ENCODE measurements at regions not wholly inside any gene's neighbourhood (a gene's known extent, or its start where the extent isn't known, plus 50 kb on each side); places are given as distances from the start of the nearest gene placed in this dataset.
A peak's percentile ranks its signal among the peaks of the same experiment; 100 is the strongest.

DNA sequence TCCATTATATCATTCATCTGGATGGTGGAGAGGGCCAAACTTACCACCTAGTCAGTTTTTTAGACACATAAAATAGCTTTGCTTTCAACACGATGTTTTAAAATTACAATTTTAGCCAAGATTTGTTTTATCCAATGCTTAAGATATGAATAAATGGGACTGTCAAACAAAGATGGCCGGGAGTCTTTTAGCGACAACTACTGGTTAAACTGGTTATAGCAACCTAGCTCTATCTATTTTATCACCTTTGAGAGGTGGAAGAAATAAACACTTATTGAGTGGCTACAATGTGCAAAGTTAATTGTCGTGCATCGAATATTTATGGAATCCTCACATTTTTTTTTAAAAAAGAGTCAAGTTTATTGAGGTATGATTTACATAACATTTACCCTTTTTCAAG is 279.8 kb downstream of the MIAT start:
- H3K4me1 ChIP-seq (ENCODE audit: control insufficient read depth in 2 of 2, insufficient read depth in 1 of 2, low read depth in 1 of 2, low read length in 2 of 2) = peaks cover 0 to 7% of the 10 kb centered on the region in 2 donors
- no CpG with 5 or more reads among the region's 5 CpGs for WGBS, 2 donors (ENCODE audit: extremely low coverage in 2 of 2, insufficient read length in 2 of 2, insufficient replicate concordance in 1 of 2)
- H4K91ac ChIP-seq (ENCODE audit: low read depth, low read length, poor library complexity) = no peak overlapping the region
- no peaks in the 10 kb centered on the region for H3K27me3 ChIP-seq (ENCODE audit: control insufficient read depth in 3 of 3, insufficient read depth in 3 of 3, low read depth in 1 of 3, low read length in 3 of 3)
- no peak overlapping the region for H2BK5ac ChIP-seq (ENCODE audit: low read length)
- no peak for DNase-seq (ENCODE audit: low spot score)
- H3K23ac ChIP-seq (ENCODE audit: low read depth, low read length, poor library complexity) = no peak overlapping the region
- H2AK5ac ChIP-seq (ENCODE audit: low read depth, low read length) = no peak overlapping the region
- H3K9ac ChIP-seq (ENCODE audit: low read depth, low read length, poor library complexity) = no peak overlapping the region
- no peak overlapping the region for H4K8ac ChIP-seq (ENCODE audit: low read depth, low read length)
- no peak overlapping the region for H3K4me2 ChIP-seq (ENCODE audit: insufficient read depth, low read length, poor library complexity, severe bottlenecking)
- H3K9me3 ChIP-seq (replicated peaks in 1 of 2; ENCODE audit: control insufficient read depth in 2 of 2, insufficient read depth in 1 of 2, low read depth in 1 of 2, low read length in 2 of 2) = peaks cover 0 to 10% of the 10 kb centered on the region in 2 donors
- no peak overlapping the region for H3K4ac ChIP-seq (ENCODE audit: low read length)
- H2BK120ac ChIP-seq (ENCODE audit: low read depth, low read length) = no peak overlapping the region
- H3K4me3 ChIP-seq (ENCODE audit: low read length in 2 of 2) = no peak overlapping the region
- no peak overlapping the region for H2BK15ac ChIP-seq (ENCODE audit: low read length)
- no peak overlapping the region for H3K14ac ChIP-seq (ENCODE audit: low read length)
- H3K27ac ChIP-seq (replicated peaks; ENCODE audit: low read length) = no peak overlapping the region
- no peak overlapping the region for H2AFZ ChIP-seq (ENCODE audit: low read length)
- no peaks in the 10 kb centered on the region for H3K79me1 ChIP-seq (ENCODE audit: low read depth, low read length)
- no peak overlapping the region for H3K18ac ChIP-seq (ENCODE audit: low read length)
- H2BK12ac ChIP-seq (ENCODE audit: low read length) = no peak overlapping the region
- no peaks in the 10 kb centered on the region for H3K36me3 ChIP-seq (replicated peaks in 1 of 2; ENCODE audit: control insufficient read depth in 2 of 2, insufficient read depth in 2 of 2, low read length in 2 of 2)

DNA sequence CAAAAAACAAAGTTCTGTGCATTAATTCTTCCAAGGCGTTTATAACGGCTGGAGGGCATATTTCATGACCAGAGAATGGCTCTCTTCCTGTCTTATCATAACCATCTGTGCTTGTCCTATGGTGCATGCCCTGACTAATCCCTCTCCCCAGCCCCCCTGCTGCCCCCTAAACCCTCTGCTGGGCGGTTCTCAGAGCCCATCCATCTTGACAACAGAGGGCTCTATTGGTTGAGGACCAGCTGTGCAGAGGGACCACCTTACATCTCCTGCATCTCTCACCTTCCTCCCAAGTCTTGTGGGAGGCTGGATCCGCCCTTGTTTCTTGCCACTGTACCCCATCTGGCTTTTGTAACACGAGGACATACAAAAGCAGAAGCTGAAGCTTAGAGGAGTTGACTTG is 282.1 kb downstream of the MIAT start:
- Histone ChIP-seq H3K4ac (ENCODE audit: low read length) (no peak overlapping the region), H3K27ac (replicated peaks; ENCODE audit: low read length) (no peak overlapping the region), H3K4me2 (ENCODE audit: insufficient read depth, low read length, poor library complexity, severe bottlenecking) (no peak overlapping the region), H3K27me3 (ENCODE audit: control insufficient read depth in 3 of 3, insufficient read depth in 3 of 3, low read depth in 1 of 3, low read length in 3 of 3) (no peaks in the 10 kb centered on the region), H3K36me3 (replicated peaks in 1 of 2; ENCODE audit: control insufficient read depth in 2 of 2, insufficient read depth in 2 of 2, low read length in 2 of 2) (no peaks in the 10 kb centered on the region), H3K9ac (ENCODE audit: low read depth, low read length, poor library complexity) (no peak overlapping the region), H2BK5ac (ENCODE audit: low read length) (no peak overlapping the region), H2BK15ac (ENCODE audit: low read length) (no peak overlapping the region), H2AK5ac (ENCODE audit: low read depth, low read length) (no peak overlapping the region), H3K18ac (ENCODE audit: low read length) (no peak overlapping the region), H2BK12ac (ENCODE audit: low read length) (no peak overlapping the region), H4K91ac (ENCODE audit: low read depth, low read length, poor library complexity) (no peak overlapping the region), H2AFZ (ENCODE audit: low read length) (no peak overlapping the region), H3K4me3 (ENCODE audit: low read length in 2 of 2) (no peak overlapping the region), H3K9me3 (replicated peaks in 1 of 2; ENCODE audit: control insufficient read depth in 2 of 2, insufficient read depth in 1 of 2, low read depth in 1 of 2, low read length in 2 of 2) (peaks cover 0 to 10% of the 10 kb centered on the region in 2 donors), H3K14ac (ENCODE audit: low read length) (no peak overlapping the region), H3K79me1 (ENCODE audit: low read depth, low read length) (no peaks in the 10 kb centered on the region), H4K8ac (ENCODE audit: low read depth, low read length) (no peak overlapping the region), H3K4me1 (ENCODE audit: control insufficient read depth in 2 of 2, insufficient read depth in 1 of 2, low read depth in 1 of 2, low read length in 2 of 2) (peaks cover 0 to 13% of the 10 kb centered on the region in 2 donors), H3K23ac (ENCODE audit: low read depth, low read length, poor library complexity) (no peak overlapping the region), H2BK120ac (ENCODE audit: low read depth, low read length) (no peak overlapping the region)
- no peak for DNase-seq (ENCODE audit: low spot score)
- no CpG with 5 or more reads among the region's 5 CpGs for WGBS, 2 donors (ENCODE audit: extremely low coverage in 2 of 2, insufficient read length in 2 of 2, insufficient replicate concordance in 1 of 2)

DNA sequence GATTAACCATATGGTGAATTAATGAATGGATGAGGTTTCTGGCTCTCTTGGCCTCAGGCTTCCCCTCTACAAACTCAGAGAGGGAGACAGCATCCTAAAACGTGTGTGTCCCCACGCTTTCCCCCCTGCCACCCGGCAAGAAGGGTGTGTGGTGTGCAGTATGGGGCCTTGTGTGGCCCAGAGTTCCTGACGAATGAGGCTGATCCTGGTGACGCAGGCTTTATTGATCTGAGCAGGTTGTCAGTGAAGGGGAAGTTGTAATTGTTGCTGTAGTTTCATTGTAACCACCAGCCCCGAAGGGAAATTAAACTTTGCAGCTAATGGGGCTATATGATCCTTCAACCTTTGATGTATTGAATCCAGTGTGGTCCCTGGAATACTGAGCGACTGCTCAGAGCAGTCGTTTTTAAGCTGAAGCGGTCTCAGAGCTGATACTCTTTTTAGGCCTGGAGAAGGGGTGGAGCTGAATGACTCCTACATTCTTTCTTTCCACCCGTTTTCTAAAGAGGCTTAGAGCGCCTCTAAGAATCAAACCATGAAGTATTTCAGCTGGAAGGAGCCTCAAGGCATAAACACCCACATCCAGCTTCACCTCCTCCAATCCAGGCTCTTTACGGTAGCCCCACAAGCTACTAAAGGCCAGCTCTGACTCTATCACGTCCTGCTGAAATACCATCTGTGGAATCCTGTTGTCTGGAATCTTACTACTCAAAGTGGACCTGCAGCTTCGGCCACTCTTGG is 284.7 kb downstream of the MIAT start:
- Histone ChIP-seq H2AK5ac (ENCODE audit: low read depth, low read length) (no peak overlapping the region), H3K27ac (replicated peaks; ENCODE audit: low read length) (peak overlapping the region; percentile 21)
- peak; percentile 35 for DNase-seq (ENCODE audit: low spot score)

DNA sequence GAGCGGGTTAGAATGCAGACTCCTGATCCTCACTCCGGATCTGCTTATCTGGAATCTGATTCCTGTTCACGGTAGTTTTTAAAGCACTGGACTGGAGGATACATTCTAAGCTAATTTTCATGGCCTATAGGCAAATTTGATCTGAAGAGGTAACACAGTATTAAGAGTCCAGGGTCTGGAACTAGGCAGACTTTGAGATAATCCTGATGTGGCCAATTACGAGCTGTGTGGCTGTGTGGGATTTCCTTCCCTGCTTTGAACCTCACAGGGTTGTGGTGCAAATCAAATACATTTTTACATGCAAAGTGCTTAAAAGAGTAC is 285.2 kb downstream of the MIAT start:
- H2BK15ac ChIP-seq (ENCODE audit: low read length) = no peak overlapping the region
- DNase-seq (ENCODE audit: low spot score) = no peak
- no peak overlapping the region for H3K4me2 ChIP-seq (ENCODE audit: insufficient read depth, low read length, poor library complexity, severe bottlenecking)
- H3K9me3 ChIP-seq (replicated peaks in 1 of 2; ENCODE audit: control insufficient read depth in 2 of 2, insufficient read depth in 1 of 2, low read depth in 1 of 2, low read length in 2 of 2) = peaks cover 0 to 2% of the 10 kb centered on the region in 2 donors
- H4K91ac ChIP-seq (ENCODE audit: low read depth, low read length, poor library complexity) = no peak overlapping the region
- no peaks in the 10 kb centered on the region for H3K36me3 ChIP-seq (replicated peaks in 1 of 2; ENCODE audit: control insufficient read depth in 2 of 2, insufficient read depth in 2 of 2, low read length in 2 of 2)
- no peak overlapping the region for H2AFZ ChIP-seq (ENCODE audit: low read length)
- H2BK5ac ChIP-seq (ENCODE audit: low read length) = no peak overlapping the region
- H3K4ac ChIP-seq (ENCODE audit: low read length) = no peak overlapping the region
- H3K4me1 ChIP-seq (ENCODE audit: control insufficient read depth in 2 of 2, insufficient read depth in 1 of 2, low read depth in 1 of 2, low read length in 2 of 2) = peaks cover 3 to 16% of the 10 kb centered on the region in 2 donors
- H3K23ac ChIP-seq (ENCODE audit: low read depth, low read length, poor library complexity) = no peak overlapping the region
- peak overlapping the region; percentile 21 for H3K27ac ChIP-seq (replicated peaks; ENCODE audit: low read length)
- no CpG with 5 or more reads among the region's 4 CpGs for WGBS, 2 donors (ENCODE audit: extremely low coverage in 2 of 2, insufficient read length in 2 of 2, insufficient replicate concordance in 1 of 2)
- no peak overlapping the region for H2BK12ac ChIP-seq (ENCODE audit: low read length)
- H3K4me3 ChIP-seq (ENCODE audit: low read length in 2 of 2) = no peak overlapping the region
- no peak overlapping the region for H3K14ac ChIP-seq (ENCODE audit: low read length)
- H3K27me3 ChIP-seq (ENCODE audit: control insufficient read depth in 3 of 3, insufficient read depth in 3 of 3, low read depth in 1 of 3, low read length in 3 of 3) = no peaks in the 10 kb centered on the region
- H3K18ac ChIP-seq (ENCODE audit: low read length) = peak overlapping the region; percentile 32
- no peak overlapping the region for H4K8ac ChIP-seq (ENCODE audit: low read depth, low read length)
- no peak overlapping the region for H2BK120ac ChIP-seq (ENCODE audit: low read depth, low read length)
- no peak overlapping the region for H3K9ac ChIP-seq (ENCODE audit: low read depth, low read length, poor library complexity)
- H3K79me1 ChIP-seq (ENCODE audit: low read depth, low read length) = no peaks in the 10 kb centered on the region
- no peak overlapping the region for H2AK5ac ChIP-seq (ENCODE audit: low read depth, low read length)

More for the DNA sequence above, 284.7 kb downstream of the MIAT start:
- H2AFZ ChIP-seq (ENCODE audit: low read length) = no peak overlapping the region
- H3K18ac ChIP-seq (ENCODE audit: low read length) = peak overlapping the region; percentile 62
- H3K36me3 ChIP-seq (replicated peaks in 1 of 2; ENCODE audit: control insufficient read depth in 2 of 2, insufficient read depth in 2 of 2, low read length in 2 of 2) = no peaks in the 10 kb centered on the region
- H2BK5ac ChIP-seq (ENCODE audit: low read length) = no peak overlapping the region
- H3K4me1 ChIP-seq (ENCODE audit: control insufficient read depth in 2 of 2, insufficient read depth in 1 of 2, low read depth in 1 of 2, low read length in 2 of 2) = peaks cover 3 to 16% of the 10 kb centered on the region in 2 donors
- H3K23ac ChIP-seq (ENCODE audit: low read depth, low read length, poor library complexity) = no peak overlapping the region
- no peak overlapping the region for H3K14ac ChIP-seq (ENCODE audit: low read length)
- no peak overlapping the region for H2BK12ac ChIP-seq (ENCODE audit: low read length)
- H4K8ac ChIP-seq (ENCODE audit: low read depth, low read length) = no peak overlapping the region
- no peak overlapping the region for H3K4me2 ChIP-seq (ENCODE audit: insufficient read depth, low read length, poor library complexity, severe bottlenecking)
- H3K4ac ChIP-seq (ENCODE audit: low read length) = no peak overlapping the region
- H3K27me3 ChIP-seq (ENCODE audit: control insufficient read depth in 3 of 3, insufficient read depth in 3 of 3, low read depth in 1 of 3, low read length in 3 of 3) = no peaks in the 10 kb centered on the region
- H3K4me3 ChIP-seq (ENCODE audit: low read length in 2 of 2) = no peak overlapping the region
- H3K9me3 ChIP-seq (replicated peaks in 1 of 2; ENCODE audit: control insufficient read depth in 2 of 2, insufficient read depth in 1 of 2, low read depth in 1 of 2, low read length in 2 of 2) = peaks cover 0 to 7% of the 10 kb centered on the region in 2 donors
- H2BK120ac ChIP-seq (ENCODE audit: low read depth, low read length) = no peak overlapping the region
- H3K79me1 ChIP-seq (ENCODE audit: low read depth, low read length) = no peaks in the 10 kb centered on the region
- WGBS, 2 donors (ENCODE audit: extremely low coverage in 2 of 2, insufficient read length in 2 of 2, insufficient replicate concordance in 1 of 2) = no CpG with 5 or more reads among the region's 14 CpGs
- no peak overlapping the region for H3K9ac ChIP-seq (ENCODE audit: low read depth, low read length, poor library complexity)
- no peak overlapping the region for H4K91ac ChIP-seq (ENCODE audit: low read depth, low read length, poor library complexity)
- H2BK15ac ChIP-seq (ENCODE audit: low read length) = no peak overlapping the region

Measured in neuronal stem cell (in vitro differentiated cells).